ENCODE measurements at regions not wholly inside any gene's neighbourhood (a gene's known extent, or its start where the extent isn't known, plus 50 kb on each side); places are given as distances from the start of the nearest gene placed in this dataset.

GRCh38 chr12:127636882-127637281 lies 630.1 kb upstream of the TMEM132C start:
- no peak for TF ChIP-seq KAT7 (CRISPR knock-in tag; IDR thresholded peaks at IDR 0.05; ENCODE audit: borderline replicate concordance)
- no peak for TF ChIP-seq SP1 (CRISPR knock-in tag; conservative IDR thresholded peaks at IDR 0.05)
